ENCODE measurements at regions not wholly inside any gene's neighbourhood (a gene's known extent, or its start where the extent isn't known, plus 50 kb on each side); places are given as distances from the start of the nearest gene placed in this dataset.

DNA sequence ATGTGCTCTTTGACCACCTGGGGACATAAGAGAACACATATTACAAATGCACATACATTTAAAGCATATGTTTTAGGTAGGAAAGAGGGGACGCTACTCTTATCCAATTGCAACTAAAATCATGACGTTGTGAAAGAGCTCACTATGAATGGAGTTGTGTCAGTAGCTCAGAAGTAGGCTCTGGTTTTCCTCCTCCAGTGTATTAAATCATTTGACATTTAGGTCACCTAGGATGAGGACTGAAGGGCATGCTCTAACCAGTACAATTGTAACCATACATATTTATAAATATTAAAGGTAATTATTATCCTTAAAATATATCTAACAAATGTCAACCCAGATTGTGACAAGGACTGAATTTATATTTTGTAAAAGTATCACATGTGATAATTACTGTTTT is 389.0 kb downstream of the KLF12 start:
- Histone ChIP-seq H3K27ac (ENCODE audit: low read length) (no peak overlapping the region), H3K4me3 (ENCODE audit: low read length) (no peak overlapping the region), H3K4me1 (ENCODE audit: control insufficient read depth, insufficient read depth, low read length) (no peaks in the 10 kb centered on the region), H3K9me3 (ENCODE audit: control insufficient read depth, low read length) (no peaks in the 10 kb centered on the region), H3K27me3 (ENCODE audit: control insufficient read depth, insufficient read depth) (no peaks in the 10 kb centered on the region)
- intact Hi-C loops (cut with DNase I), result no loop called here
- ATAC-seq (no peak), DNase-seq (no peak)
- WGBS, result 84% methylated on average over 2 of the region's 2 CpGs

DNA sequence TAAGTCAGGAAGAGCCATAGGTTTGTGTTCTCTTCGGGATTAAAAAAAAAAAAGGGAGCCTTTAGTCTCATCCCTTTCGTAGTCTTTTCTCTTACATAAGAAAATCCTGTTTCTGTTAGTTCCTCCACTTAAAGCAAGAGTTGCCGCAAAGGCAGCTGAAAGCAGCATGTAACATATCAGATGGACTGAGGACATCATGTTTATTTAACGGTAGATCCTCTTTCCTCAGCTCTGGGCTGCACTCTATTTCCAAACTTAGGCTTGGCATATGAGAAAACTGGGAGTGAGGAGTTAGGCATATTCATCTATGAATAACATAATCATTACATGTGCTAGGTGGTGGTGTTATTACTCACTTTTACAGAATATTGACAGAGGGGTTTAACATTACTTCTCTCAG is 391.2 kb downstream of the KLF12 start:
- Histone ChIP-seq H3K4me3 (ENCODE audit: low read length) (no peak overlapping the region), H3K4me1 (ENCODE audit: control insufficient read depth, insufficient read depth, low read length) (no peaks in the 10 kb centered on the region), H3K27ac (ENCODE audit: low read length) (no peak overlapping the region), H3K27me3 (ENCODE audit: control insufficient read depth, insufficient read depth) (no peaks in the 10 kb centered on the region), H3K9me3 (ENCODE audit: control insufficient read depth, low read length) (no peaks in the 10 kb centered on the region)
- DNase-seq, result no peak
- ATAC-seq, result no peak
- intact Hi-C loops (cut with DNase I), result no loop called here
- 77% methylated on average over 4 of the region's 4 CpGs for WGBS

DNA sequence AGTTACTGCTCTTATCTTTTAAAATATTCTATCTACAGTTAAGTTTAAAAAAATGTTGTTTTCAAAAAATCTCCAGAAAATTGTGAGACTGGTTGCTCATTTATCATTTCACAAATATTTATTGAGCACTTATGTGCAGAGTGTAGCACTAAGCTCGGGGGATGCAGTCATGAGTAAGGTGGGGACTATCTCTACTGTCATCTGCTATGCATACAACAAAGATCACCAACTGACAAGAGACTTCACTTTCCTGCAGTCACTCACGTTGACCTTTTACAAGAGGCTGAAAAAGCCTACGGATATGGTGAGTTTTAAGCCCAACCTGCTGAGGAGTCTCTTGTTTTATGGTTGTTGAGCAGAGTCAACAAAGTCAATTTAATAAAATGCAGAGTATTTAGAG is 392.5 kb downstream of the KLF12 start:
- H3K4me3 ChIP-seq (ENCODE audit: low read length), result no peak overlapping the region
- intact Hi-C loops (cut with DNase I), result no loop called here
- DNase-seq (no peak), ATAC-seq (no peak)
- no peak overlapping the region for H3K27ac ChIP-seq (ENCODE audit: low read length)
- no peaks in the 10 kb centered on the region for H3K27me3 ChIP-seq (ENCODE audit: control insufficient read depth, insufficient read depth)
- H3K4me1 ChIP-seq (ENCODE audit: control insufficient read depth, insufficient read depth, low read length), result no peaks in the 10 kb centered on the region
- H3K9me3 ChIP-seq (ENCODE audit: control insufficient read depth, low read length), result no peaks in the 10 kb centered on the region
- WGBS, result 83% methylated on average over 3 of the region's 3 CpGs

DNA sequence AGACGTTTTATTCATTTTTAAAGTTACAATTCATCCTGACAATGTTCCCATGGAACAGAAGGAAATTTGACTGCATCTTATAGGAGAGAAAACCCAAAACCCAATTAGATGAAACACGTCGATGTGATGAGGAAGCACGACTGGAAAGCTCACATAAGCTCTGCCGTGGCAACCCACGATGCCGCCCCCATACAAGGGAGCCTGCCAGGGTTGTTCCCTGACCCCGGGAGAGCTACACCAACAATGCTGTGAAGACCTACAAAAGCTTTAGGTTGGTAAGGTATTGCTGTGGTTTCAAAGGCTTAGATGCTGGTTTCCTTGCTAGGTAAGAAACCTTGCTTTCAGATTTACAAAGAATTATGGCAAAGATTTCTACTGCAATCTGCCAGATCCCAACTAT is 393.1 kb downstream of the KLF12 start:
- H3K4me1 ChIP-seq (ENCODE audit: control insufficient read depth, insufficient read depth, low read length), result no peaks in the 10 kb centered on the region
- H3K4me3 ChIP-seq (ENCODE audit: low read length), result no peak overlapping the region
- H3K9me3 ChIP-seq (ENCODE audit: control insufficient read depth, low read length), result no peaks in the 10 kb centered on the region
- ATAC-seq (no peak), DNase-seq (peak in 1 of 3 donors; percentile 38)
- 58% methylated on average over 8 of the region's 8 CpGs for WGBS
- intact Hi-C loops (cut with DNase I), result no loop called here
- no peak overlapping the region for H3K27ac ChIP-seq (ENCODE audit: low read length)
- H3K27me3 ChIP-seq (ENCODE audit: control insufficient read depth, insufficient read depth), result no peaks in the 10 kb centered on the region

DNA sequence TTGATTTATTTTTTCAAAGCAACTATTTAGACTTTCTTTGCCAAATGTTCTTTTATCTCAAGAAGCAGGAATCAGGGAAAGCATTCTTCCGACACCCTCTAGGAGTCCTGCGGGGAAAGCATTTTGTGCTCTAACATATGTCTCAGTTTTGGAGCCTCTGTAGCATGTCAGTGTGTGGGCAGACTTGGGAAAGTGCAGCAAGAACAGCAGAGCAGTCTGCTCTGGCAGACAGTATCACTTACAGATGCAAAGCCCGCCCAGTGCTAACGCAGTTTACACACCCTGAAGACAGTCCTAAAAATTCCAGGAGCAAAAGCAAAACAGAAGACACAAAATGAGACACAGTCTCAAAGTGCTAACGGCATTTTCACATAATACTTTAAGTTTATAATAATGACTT is 393.5 kb downstream of the KLF12 start:
- H3K27ac ChIP-seq (ENCODE audit: low read length), result no peak overlapping the region
- 68% methylated on average over 5 of the region's 5 CpGs for WGBS
- H3K27me3 ChIP-seq (ENCODE audit: control insufficient read depth, insufficient read depth), result no peaks in the 10 kb centered on the region
- H3K4me1 ChIP-seq (ENCODE audit: control insufficient read depth, insufficient read depth, low read length), result no peaks in the 10 kb centered on the region
- ATAC-seq (peak; percentile 43 to 74), DNase-seq (peak in 2 of 3 donors; percentile 12 to 53)
- no peak overlapping the region for H3K4me3 ChIP-seq (ENCODE audit: low read length)
- H3K9me3 ChIP-seq (ENCODE audit: control insufficient read depth, low read length), result no peaks in the 10 kb centered on the region
- intact Hi-C loops (cut with DNase I), result no loop called here

DNA sequence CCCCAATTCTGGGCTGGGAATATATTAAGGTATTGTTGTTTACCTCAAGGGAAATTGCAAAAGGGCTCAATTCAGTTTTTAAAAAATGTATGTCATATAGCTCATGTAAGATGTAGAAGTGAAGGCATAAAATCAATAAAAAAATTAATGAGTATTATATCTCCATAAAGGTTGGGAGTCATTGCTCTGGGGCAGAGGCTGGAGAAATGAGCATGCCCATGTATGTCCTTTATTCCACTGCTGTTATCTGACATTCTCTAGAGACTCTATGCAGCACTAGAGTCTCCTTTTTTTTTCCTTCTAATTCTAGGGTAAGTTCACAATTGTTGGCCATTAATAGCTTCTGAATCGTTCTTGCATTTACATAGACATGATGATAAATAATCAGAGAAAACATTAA is 394.8 kb downstream of the KLF12 start:
- 22% methylated on average over 1 of the region's 1 CpG for WGBS
- intact Hi-C loops (cut with DNase I), result no loop called here
- no peak for ATAC-seq

DNA sequence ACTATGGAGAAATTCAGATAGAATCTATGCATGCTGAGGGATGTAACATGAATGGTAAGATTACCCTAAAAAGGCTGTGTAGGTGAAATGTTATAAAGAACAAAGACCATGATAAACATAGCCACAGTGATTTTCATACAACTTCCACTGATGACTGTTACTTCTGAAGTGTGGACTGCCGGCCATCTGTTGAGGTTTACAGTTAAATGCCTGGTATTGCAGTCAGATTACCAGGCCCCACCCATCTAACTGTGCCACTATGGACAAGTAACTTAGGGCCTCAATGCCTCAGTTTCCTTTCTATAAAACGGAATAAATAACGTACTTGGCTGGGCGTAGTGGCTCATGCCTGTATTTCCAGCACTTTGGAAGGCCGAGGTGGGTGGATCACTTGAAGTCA is 395.6 kb downstream of the KLF12 start:
- H3K4me1 ChIP-seq (ENCODE audit: control insufficient read depth, insufficient read depth, low read length), result no peaks in the 10 kb centered on the region
- no peaks in the 10 kb centered on the region for H3K9me3 ChIP-seq (ENCODE audit: control insufficient read depth, low read length)
- no peak for DNase-seq
- H3K27ac ChIP-seq (ENCODE audit: low read length), result no peak overlapping the region
- H3K27me3 ChIP-seq (ENCODE audit: control insufficient read depth, insufficient read depth), result no peaks in the 10 kb centered on the region
- ATAC-seq, result no peak
- intact Hi-C loops (cut with DNase I), result no loop called here
- 97% methylated on average over 5 of the region's 5 CpGs for WGBS
- no peak overlapping the region for H3K4me3 ChIP-seq (ENCODE audit: low read length)

More for the DNA sequence above, 394.8 kb downstream of the KLF12 start:
- Histone ChIP-seq H3K4me1 (ENCODE audit: control insufficient read depth, insufficient read depth, low read length) (no peaks in the 10 kb centered on the region), H3K4me3 (ENCODE audit: low read length) (no peak overlapping the region), H3K27me3 (ENCODE audit: control insufficient read depth, insufficient read depth) (no peaks in the 10 kb centered on the region), H3K9me3 (ENCODE audit: control insufficient read depth, low read length) (no peaks in the 10 kb centered on the region), H3K27ac (ENCODE audit: low read length) (no peak overlapping the region)
- no peak for DNase-seq

DNA sequence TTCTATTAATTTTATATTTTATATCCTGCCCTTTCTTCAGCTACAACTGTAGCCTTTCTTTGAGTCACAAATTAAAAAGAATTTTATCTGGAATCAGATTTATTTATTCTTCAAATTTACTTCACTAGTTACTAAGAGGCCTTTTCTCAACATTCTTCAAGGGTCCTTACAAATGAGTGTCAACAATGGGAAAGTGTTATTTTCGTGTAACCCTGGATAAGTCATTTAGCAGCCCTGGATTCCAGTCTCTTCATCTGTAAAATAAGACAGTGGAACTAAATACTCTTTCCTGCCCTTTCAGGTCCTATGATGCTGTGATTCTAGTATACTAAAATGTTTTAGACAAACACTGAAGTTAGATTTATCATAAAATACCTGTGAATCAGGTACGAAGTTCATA is 397.0 kb downstream of the KLF12 start:
- H3K9me3 ChIP-seq (ENCODE audit: control insufficient read depth, low read length), result no peaks in the 10 kb centered on the region
- ATAC-seq (no peak), DNase-seq (no peak)
- intact Hi-C loops (cut with DNase I), result no loop called here
- no peak overlapping the region for H3K27ac ChIP-seq (ENCODE audit: low read length)
- no peak overlapping the region for H3K4me3 ChIP-seq (ENCODE audit: low read length)
- no peaks in the 10 kb centered on the region for H3K4me1 ChIP-seq (ENCODE audit: control insufficient read depth, insufficient read depth, low read length)
- WGBS, result 93% methylated on average over 2 of the region's 2 CpGs
- H3K27me3 ChIP-seq (ENCODE audit: control insufficient read depth, insufficient read depth), result no peaks in the 10 kb centered on the region

DNA sequence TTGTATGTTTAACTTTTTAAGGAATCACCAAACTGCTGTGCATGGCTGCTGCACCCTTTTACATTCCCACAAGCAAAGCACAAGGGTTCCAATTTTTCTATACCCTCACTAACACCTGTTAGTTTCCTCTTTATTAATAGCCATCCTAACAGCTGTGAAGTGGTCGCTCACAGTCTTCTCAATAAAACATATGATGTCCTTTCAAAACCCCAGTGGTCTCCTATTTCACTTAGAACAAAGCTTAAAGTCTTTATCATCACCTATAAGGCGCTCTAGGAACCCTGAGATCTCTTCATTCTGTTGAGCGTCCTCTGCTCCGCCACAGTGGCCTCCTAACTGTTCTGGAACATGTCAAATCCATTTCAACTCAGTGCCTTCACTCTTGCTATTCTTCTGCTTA is 400.5 kb downstream of the KLF12 start:
- intact Hi-C loops (cut with DNase I), result no loop called here
- no peaks in the 10 kb centered on the region for H3K27me3 ChIP-seq (ENCODE audit: control insufficient read depth, insufficient read depth)
- WGBS, result 96% methylated on average over 4 of the region's 4 CpGs

DNA sequence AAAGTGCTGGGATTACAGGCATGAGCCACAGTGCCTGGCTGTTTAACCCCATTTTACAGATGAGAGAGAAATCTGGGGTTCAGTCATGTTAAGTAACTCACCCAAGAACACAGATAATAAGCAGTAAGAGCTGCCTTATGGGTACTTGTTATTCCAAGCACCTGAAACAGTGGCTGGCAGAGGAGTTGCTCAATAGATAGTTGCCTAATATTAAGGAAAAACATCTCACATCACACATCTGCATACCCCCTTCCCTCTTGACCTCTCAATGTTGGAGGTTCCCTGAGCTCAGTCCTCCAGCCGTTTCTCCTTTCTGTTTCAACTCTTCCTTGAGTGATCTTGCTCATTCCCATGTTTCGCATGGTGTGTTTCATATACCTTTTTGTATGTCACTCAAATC is 401.9 kb downstream of the KLF12 start:
- Histone ChIP-seq H3K4me3 (ENCODE audit: low read length) (no peak overlapping the region), H3K4me1 (ENCODE audit: control insufficient read depth, insufficient read depth, low read length) (no peaks in the 10 kb centered on the region), H3K9me3 (ENCODE audit: control insufficient read depth, low read length) (no peaks in the 10 kb centered on the region), H3K27me3 (ENCODE audit: control insufficient read depth, insufficient read depth) (no peaks in the 10 kb centered on the region), H3K27ac (ENCODE audit: low read length) (no peak overlapping the region)
- WGBS, result 89% methylated on average over 2 of the region's 2 CpGs
- no peak for DNase-seq
- no peak for ATAC-seq
- intact Hi-C loops (cut with DNase I), result no loop called here

More for the DNA sequence above, 400.5 kb downstream of the KLF12 start:
- H3K9me3 ChIP-seq (ENCODE audit: control insufficient read depth, low read length), result no peaks in the 10 kb centered on the region
- DNase-seq (no peak), ATAC-seq (no peak)
- no peak overlapping the region for H3K27ac ChIP-seq (ENCODE audit: low read length)
- H3K4me1 ChIP-seq (ENCODE audit: control insufficient read depth, insufficient read depth, low read length), result no peaks in the 10 kb centered on the region
- no peak overlapping the region for H3K4me3 ChIP-seq (ENCODE audit: low read length)

DNA sequence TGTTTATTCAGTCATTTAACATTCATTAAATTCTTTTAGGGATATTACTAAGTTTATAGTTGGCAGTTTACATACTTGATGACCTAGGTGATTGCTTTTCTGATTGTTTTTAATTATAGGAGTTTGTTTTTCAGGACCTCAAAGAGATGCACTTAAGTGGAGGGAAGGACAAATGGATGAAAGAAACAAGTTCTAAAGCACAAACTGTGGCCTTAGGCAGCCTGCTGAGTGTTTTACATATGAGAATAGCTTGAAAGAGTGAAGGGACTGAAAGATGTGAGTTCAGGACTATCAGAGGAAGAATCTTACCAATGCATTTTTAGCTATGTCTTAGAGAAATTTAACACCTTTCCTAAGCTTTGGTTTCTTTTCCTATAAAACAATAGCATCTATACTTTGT is 402.6 kb downstream of the KLF12 start:
- intact Hi-C loops (cut with DNase I), result no loop called here
- ATAC-seq, result no peak
- H3K27me3 ChIP-seq (ENCODE audit: control insufficient read depth, insufficient read depth), result no peaks in the 10 kb centered on the region
- H3K9me3 ChIP-seq (ENCODE audit: control insufficient read depth, low read length), result no peaks in the 10 kb centered on the region
- no peak overlapping the region for H3K4me3 ChIP-seq (ENCODE audit: low read length)
- H3K4me1 ChIP-seq (ENCODE audit: control insufficient read depth, insufficient read depth, low read length), result no peaks in the 10 kb centered on the region
- no peak overlapping the region for H3K27ac ChIP-seq (ENCODE audit: low read length)
- no peak for DNase-seq

DNA sequence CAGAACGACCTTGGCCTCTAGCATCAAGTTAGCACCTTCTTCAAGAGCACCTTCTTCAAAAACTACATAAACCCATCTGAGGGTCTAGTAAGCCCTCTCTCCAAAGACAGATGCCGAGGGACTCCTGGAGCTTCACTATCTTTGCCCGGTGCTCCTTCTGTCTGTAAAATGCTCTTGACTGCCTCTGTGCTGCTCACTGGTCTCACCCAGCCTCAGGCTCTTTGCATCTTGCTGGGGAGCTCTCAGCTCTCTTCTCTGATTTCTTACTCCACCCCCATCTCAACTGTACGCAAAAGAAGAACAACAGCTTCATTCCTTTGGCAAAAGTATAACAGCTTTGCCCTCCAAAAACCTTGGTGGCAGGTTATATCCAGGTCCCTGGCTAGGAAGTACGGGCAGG is 404.2 kb downstream of the KLF12 start:
- Histone ChIP-seq H3K27ac (ENCODE audit: low read length) (no peak overlapping the region), H3K4me1 (ENCODE audit: control insufficient read depth, insufficient read depth, low read length) (no peaks in the 10 kb centered on the region), H3K9me3 (ENCODE audit: control insufficient read depth, low read length) (no peaks in the 10 kb centered on the region), H3K27me3 (ENCODE audit: control insufficient read depth, insufficient read depth) (no peaks in the 10 kb centered on the region), H3K4me3 (ENCODE audit: low read length) (no peak overlapping the region)
- ATAC-seq (no peak), DNase-seq (no peak)
- intact Hi-C loops (cut with DNase I), result no loop called here
- 88% methylated on average over 5 of the region's 5 CpGs for WGBS

Measured in right cardiac atrium (tissue), 5 donors.